GM21576 (cell line): ENCODE measurements at regions not wholly inside any gene's neighbourhood (a gene's known extent, or its start where the extent isn't known, plus 50 kb on each side); places are given as distances from the start of the nearest gene placed in this dataset.
"Not testable (repeated sequence)": the region's sequence is repeated elsewhere in the genome, so short reads cannot be mapped to it uniquely, and the experiment has no call there.

Source experiments
- ATAC-seq: cut with Tn5 transposase; IDR thresholded peaks from one replicate; pipeline ENCODE4 v1.9.1; 2021; ENCODE audit warnings: mild to moderate bottlenecking, moderate library complexity; ENCODE audit not compliant: unreplicated experiment

DNA sequence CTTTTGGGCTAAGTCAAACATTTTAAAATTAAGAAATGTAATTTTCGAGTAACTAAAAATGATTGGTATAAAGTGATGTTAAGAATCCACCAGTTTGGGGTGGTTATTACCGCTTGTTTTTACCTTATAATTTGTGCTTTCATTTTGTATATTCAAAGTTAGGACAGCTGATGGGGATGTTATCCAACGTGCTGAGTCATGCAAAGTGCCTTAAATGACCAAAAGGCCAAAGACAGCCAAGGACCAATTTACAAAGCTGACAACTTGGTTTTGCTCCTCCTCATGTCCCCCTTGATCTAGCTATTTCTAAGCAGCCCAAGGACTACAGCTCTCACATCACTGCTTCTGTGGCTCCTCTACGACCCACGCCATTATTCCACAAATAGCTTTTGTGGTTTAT lies 181.4 kb upstream of the PCDH7 start:
- no peak for ATAC-seq

GRCh38 chr4:30543057-30543456 lies 177.1 kb upstream of the PCDH7 start:
- ATAC-seq = no peak

- ATAC-seq = no peak
Observed at GRCh38 chr4:30553151-30553550, 167.0 kb upstream of the PCDH7 start.

GRCh38 chr4:30553706-30554105 lies 166.5 kb upstream of the PCDH7 start:
- ATAC-seq = no peak

DNA sequence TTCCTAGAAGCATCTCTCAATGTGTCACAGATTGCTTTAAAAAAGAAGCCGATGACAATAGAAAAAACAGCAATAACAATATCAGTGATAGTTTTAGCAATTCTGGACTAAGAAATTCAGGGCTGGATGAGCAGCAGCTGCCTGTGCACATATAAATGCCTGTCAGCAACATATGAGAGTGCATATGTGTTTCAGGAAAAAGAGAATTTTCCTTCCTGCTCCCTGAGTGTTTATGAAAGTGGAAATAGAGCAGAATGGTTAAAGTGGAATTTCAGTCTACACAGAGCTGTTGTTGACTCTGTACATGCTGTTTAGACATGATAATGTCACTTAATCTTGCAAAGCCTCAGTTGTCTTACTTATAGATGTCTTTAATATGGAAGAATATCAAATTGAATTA lies 164.4 kb upstream of the PCDH7 start:
- ATAC-seq = no peak

DNA sequence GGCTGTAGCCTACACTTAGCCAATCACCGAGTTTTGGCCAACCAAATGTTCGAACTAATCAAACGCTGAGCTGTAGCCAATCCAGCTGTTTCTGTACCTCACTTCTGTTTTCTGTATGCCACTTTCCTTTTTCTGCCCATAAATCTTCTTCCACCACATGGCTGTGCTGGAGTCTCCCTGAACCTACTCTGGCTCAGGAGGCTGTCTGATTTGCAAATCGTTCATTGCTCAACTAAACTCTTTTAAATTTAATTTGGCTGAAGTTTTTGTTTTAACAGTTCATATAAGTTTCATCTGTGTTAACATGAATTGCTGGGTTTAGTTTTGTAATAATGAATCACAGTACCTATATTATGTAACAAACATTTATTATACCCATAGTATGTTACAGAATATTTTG lies 160.7 kb upstream of the PCDH7 start:
- no peak for ATAC-seq

- ATAC-seq = no peak
Observed at GRCh38 chr4:30586850-30587249, 133.3 kb upstream of the PCDH7 start.

- not testable (repeated sequence) for ATAC-seq
Observed at GRCh38 chr4:30589669-30590068, 130.5 kb upstream of the PCDH7 start.

GRCh38 chr4:30600246-30601017 lies 119.7 kb upstream of the PCDH7 start:
- no peak for ATAC-seq

GRCh38 chr4:30601070-30601865 lies 118.9 kb upstream of the PCDH7 start:
- no peak for ATAC-seq

DNA sequence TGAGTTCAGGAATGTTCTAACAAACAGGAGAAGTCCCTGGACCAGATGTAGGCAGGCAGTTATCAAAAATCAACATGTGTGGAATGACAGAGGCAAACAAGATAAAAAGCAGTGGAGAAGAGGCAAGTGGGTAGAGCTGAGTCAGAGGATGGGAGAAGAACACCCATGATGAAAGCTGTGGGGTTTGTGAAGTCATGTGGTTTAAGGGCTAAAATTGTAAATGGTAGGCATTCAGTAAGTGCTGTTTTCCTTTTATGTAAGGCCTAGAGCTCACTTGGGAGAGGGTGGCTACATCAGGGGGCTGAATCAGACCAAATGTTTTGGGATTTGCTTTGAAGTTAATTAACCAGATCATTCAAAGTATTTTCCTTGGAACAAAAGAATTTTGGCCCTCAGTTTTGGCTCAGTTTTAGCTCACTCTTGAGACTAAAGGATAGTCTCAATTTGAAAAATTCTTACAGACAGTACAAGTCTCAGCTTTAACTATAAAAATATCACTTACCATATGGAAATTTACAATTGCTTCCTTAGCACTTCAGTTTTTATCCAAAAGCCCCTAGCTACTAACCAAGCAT lies 114.5 kb upstream of the PCDH7 start:
- ATAC-seq = no peak

- no peak for ATAC-seq
Observed at GRCh38 chr4:30610361-30610760, 109.8 kb upstream of the PCDH7 start.

- ATAC-seq = no peak
Observed at GRCh38 chr4:30614771-30615170, 105.4 kb upstream of the PCDH7 start.

DNA sequence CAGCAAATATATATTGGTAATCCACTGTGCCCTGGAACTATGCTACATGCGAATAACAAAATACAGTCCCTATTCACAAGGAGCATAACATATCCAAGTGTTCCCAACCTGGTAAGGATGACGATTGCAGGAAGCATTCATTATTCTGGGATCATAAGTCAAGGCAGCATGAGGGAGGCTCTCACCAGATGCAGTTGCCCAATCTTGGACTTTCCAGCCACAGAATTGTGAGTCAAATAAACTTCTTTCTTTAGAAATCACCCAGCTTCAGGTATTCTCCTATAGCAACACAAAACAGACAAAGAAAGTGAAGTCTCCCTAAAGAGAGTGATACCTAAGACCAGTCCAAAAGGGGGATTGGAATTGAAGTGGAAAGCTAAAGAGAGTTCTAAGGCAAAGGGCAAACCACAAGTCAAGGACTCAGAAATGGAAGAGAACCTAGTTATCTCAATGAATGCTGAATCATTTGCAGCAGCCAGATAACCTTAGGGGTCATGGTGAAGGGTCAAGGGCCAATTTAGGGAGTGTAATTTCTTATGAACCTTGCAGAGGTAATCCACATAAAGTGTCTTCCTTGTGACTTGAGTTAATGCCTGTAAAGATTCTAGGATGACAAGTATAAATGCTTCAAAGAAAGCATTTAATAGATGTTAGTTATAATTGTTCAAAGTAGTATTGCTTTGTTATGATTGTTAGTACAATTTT lies 103.1 kb upstream of the PCDH7 start:
- ATAC-seq = no peak

DNA sequence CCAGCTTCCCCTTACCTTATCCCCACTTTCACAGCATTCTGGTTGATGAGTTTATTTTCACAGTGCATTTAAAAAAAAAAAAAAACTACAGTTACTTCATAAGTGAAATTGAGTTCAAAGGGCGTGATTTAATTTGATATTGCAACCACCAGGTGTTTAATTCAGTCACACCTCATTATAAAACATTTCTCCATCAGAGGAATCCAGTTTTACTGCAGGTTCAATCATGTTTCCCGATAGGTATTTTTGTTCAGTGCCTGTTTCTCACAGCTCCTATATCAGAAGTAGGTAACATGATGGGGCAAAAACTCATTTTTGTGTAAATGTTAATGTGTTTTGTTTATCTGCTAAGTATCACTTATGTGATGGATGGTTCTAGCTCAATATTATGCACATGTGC lies 102.3 kb upstream of the PCDH7 start:
- no peak for ATAC-seq

- no peak for ATAC-seq
Observed at GRCh38 chr4:30619679-30620078, 100.5 kb upstream of the PCDH7 start.

GRCh38 chr4:30620711-30621110 lies 99.5 kb upstream of the PCDH7 start:
- no peak for ATAC-seq

DNA sequence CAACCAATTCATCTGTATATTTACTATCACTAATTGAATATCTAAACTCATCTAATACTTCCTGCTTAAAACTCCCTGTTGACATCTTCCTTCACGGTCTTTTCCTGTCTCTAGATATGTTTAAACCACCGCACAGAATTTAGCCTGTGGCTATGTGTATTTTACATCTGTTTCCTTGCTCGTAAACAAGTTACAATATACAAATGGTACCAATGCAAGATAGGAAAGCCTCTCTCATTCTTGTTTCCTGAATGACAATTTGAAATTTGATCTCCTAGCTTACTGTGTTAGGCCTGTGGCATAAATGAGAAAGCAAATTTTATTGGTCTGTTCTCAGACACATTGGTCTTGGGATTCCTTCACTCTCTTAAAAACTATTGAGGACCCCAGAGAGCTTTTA lies 89.7 kb upstream of the PCDH7 start:
- ATAC-seq = no peak

GRCh38 chr4:30632751-30633150 lies 87.4 kb upstream of the PCDH7 start:
- no peak for ATAC-seq

DNA sequence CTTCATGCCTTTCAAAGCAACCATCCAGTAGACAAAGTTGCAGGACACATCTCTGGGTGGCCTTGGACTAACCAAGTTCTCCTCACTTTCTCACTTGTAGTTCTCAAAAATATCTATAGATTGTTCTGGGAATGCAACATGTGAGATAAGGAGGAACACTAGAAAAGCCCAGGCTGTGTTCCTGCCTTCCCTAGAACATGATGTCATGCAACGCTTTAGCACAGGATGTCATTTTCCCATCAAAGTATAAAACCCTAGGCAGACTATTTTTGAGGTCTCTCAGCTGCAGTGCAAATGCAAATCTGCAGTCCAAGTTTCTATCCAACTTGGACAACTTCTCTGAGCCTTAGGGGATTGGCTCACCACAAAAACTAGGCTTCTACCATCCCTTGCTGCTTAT lies 78.8 kb upstream of the PCDH7 start:
- ATAC-seq = no peak

DNA sequence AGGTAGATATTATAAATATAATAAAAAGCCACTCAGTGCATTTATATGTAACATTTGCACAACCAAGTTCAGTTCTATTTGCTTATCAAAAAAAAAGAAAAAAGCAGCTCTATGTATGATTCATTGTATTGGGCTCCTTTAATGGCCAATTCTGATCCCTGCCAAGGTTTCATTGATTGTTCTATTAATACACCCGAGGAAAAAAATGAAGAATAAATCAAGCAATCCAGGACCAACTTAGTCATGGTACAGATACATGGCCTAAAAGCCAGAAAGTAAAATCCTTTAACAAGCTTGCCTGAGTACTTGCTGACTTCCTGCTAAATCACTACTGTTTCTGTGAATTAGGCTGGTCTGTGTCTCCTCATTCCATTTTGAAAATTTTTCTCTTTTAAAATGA lies 77.6 kb upstream of the PCDH7 start:
- ATAC-seq = no peak
